AG04450 (cell line): ENCODE measurements at regions not wholly inside any gene's neighbourhood (a gene's known extent, or its start where the extent isn't known, plus 50 kb on each side); places are given as distances from the start of the nearest gene placed in this dataset.

ENCODE experiments used
- CTCF ChIA-PET: fragments of 300-600, 350-600 bp; formaldehyde crosslinking; extraction: SDS; loops from one replicate; lab custom pipeline; 2022; ENCODE audit warnings: antibody characterized with exemption, inconsistent platforms; lab: Charles Lee
- POLR2A ChIA-PET: fragments of 350-600 bp; formaldehyde crosslinking; extraction: SDS; loops from one replicate; lab custom pipeline; 2021; ENCODE audit warnings: antibody characterized with exemption, inconsistent platforms; lab: Yijun Ruan, JAX
- DNase-seq: peaks from one replicate; pipeline ENCODE4 v3.0.0-alpha.2; 2011; ENCODE audit warnings: low read depth, low spot score
- H3K27ac ChIP-seq: one replicate; pipeline ENCODE4 v1.5.1; 2012; ENCODE audit warnings: low read depth, low read length, control low read depth
- H3K27me3 ChIP-seq: one replicate; pipeline ENCODE4 v1.6.0; 2012; ENCODE audit warnings: low read length; ENCODE audit not compliant: control insufficient read depth, insufficient read depth
- H3K4me3 ChIP-seq: 2 replicates; pipeline ENCODE4 v1.5.1; 2011; ENCODE audit warnings: mild to moderate bottlenecking, low read depth, low read length, control low read depth
- H3K9me3 ChIP-seq: 2 replicates; pipeline ENCODE4 v1.5.1; 2012; ENCODE audit warnings: low read length; ENCODE audit not compliant: control insufficient read depth, insufficient read depth
- TF ChIP-seq, protein P1 (sequence below): IDR thresholded peaks from 2 replicates; pipeline ENCODE4 v1.5.1; 2011; ENCODE audit warnings: low read depth, low read length, control low read depth, inconsistent platforms

DNA sequence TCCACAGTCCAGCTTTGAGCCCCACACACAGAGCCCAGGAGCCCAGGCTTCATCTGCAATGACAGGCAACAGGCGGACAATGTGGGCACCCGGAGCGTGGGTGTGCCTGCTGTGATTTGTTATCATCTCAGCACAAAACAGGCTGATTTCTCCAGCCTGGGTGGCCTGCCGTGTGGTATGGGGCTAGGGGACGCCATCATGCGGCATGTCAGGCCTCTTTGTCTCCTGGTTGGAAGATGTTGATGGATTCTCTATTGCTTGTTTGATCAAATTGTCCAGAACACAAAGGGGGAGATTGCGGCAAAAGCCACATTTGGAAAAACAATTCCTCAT lies 147.1 kb downstream of the KIF26A start:
- no peak for DNase-seq
- Histone ChIP-seq H3K27ac (no peak overlapping the region), H3K9me3 (peaks cover 98% of the 10 kb centered on the region), H3K4me3 (no peak overlapping the region), H3K27me3 (no peaks in the 10 kb centered on the region)
- ChIA-PET POLR2A (no interaction called here), CTCF (no interaction called here)
- TF ChIP-seq, protein P1, sequence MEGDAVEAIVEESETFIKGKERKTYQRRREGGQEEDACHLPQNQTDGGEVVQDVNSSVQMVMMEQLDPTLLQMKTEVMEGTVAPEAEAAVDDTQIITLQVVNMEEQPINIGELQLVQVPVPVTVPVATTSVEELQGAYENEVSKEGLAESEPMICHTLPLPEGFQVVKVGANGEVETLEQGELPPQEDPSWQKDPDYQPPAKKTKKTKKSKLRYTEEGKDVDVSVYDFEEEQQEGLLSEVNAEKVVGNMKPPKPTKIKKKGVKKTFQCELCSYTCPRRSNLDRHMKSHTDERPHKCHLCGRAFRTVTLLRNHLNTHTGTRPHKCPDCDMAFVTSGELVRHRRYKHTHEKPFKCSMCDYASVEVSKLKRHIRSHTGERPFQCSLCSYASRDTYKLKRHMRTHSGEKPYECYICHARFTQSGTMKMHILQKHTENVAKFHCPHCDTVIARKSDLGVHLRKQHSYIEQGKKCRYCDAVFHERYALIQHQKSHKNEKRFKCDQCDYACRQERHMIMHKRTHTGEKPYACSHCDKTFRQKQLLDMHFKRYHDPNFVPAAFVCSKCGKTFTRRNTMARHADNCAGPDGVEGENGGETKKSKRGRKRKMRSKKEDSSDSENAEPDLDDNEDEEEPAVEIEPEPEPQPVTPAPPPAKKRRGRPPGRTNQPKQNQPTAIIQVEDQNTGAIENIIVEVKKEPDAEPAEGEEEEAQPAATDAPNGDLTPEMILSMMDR = no peak

DNA sequence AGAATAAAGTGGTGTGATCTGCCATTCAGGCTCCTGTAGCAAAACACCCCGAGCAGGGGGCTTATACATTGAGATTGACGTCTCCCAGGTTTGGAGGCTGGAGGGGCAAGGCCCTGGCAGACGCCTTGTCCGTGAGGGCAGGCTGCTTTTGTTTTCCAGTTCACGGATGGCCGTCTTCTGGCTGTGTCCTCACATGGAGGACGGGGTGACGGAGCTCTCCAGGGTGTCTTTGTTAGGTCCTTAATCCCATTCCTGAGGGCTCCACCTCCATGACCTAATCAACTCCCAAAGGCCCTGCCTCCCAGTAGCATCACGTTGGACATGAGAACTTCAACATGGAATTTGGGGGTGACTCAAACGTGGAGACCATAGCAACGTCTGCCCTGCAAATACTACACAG lies 147.7 kb downstream of the KIF26A start:
- POLR2A ChIA-PET = no interaction called here

DNA sequence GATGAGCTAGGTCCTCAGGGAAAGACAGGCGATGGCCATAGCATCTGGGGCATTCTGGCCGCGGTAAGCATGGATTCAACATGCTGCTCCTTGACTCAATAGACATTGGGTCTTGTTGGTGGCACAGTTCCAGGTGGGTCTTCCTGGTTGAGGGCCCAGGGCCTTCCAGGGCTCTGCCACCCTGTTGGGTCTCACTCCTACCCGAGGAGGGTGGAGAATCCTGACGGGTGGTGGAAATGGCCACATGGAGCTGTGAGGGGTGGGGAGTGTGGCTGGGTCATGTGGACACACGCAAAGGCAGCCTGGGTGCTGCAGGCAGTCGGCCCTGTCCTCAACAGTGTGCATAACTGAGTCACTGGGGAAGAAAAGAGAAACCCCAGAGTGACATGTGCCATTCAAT lies 148.1 kb downstream of the KIF26A start:
- CTCF ChIA-PET = no interaction called here
- Histone ChIP-seq H3K27me3 (no peaks in the 10 kb centered on the region), H3K4me3 (no peak overlapping the region), H3K9me3 (peaks cover 98% of the 10 kb centered on the region), H3K27ac (no peak overlapping the region)
- POLR2A ChIA-PET = no interaction called here
- DNase-seq = no peak
- TF ChIP-seq, protein P1 = no peak

More for the DNA sequence above, 147.7 kb downstream of the KIF26A start:
- TF ChIP-seq, protein P1 = no peak
- no peak for DNase-seq
- H3K4me3 ChIP-seq = no peak overlapping the region
- CTCF ChIA-PET = no interaction called here
- H3K27me3 ChIP-seq = no peaks in the 10 kb centered on the region
- H3K9me3 ChIP-seq = peaks cover 98% of the 10 kb centered on the region
- H3K27ac ChIP-seq = no peak overlapping the region

DNA sequence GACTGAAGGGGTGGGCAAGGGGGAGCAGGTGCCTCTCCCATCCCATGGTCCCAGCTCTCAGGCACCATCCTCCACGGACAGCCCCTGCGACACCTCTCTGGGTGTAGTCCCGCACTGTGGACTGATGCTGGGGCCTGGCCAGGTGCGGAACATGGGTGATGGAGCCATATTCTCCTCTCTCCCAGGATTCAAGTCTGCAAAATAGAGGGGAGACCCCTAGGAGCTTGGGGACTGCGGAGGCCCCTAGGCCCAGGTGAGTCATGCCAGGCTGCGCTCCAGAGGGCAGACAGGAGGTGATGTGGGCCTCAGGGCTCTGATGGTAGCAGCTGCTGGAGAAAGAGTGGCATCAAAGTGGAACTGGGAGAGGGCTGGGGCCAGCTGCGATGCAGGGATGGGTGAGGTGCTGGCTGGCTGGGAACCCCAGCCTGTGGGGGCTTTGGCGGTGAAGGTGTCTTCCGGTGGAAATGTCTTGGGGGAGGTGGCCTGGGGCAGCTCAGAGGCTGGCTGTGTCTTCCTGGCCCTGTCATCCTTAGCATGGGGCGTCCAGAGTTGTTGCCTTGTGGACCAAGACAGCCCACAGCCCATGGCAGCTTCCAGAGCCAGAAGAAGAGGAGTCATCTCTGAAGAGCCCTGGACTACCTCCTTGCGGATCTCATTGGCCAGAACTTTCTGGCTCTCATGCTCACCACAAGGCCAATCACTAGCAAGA lies 149.1 kb downstream of the KIF26A start:
- Histone ChIP-seq H3K27ac (no peak overlapping the region), H3K27me3 (no peaks in the 10 kb centered on the region), H3K4me3 (no peak overlapping the region), H3K9me3 (peaks cover 97% of the 10 kb centered on the region)
- DNase-seq = no peak
- POLR2A ChIA-PET = no interaction called here
- CTCF ChIA-PET = no interaction called here
- TF ChIP-seq, protein P1 = no peak

DNA sequence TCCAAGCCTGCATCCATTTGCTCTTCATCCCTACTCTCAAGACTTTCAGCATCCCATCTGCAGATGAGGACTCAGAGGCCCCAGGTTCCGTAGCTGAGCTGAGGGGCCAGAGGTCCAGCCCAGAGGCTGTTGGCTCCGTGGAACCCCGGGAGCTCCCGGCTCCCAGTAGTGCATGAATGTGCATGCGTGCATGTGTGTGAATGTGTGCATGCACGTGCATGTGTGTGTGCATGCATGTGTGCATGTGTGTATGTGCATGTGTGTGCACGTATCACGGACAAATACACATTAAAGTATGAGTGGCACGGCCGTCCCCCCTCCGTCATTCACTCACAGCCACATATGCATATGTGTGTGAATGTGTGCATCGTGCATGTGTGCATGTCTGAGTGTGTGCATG lies 149.9 kb downstream of the KIF26A start:
- Histone ChIP-seq H3K9me3 (peaks cover 95% of the 10 kb centered on the region), H3K4me3 (no peak overlapping the region), H3K27me3 (no peaks in the 10 kb centered on the region), H3K27ac (no peak overlapping the region)
- POLR2A ChIA-PET = no interaction called here
- TF ChIP-seq, protein P1 = no peak
- CTCF ChIA-PET = no interaction called here
- no peak for DNase-seq
